ENCODE measurements at regions not wholly inside any gene's neighbourhood (a gene's known extent, or its start where the extent isn't known, plus 50 kb on each side); places are given as distances from the start of the nearest gene placed in this dataset.

DNA sequence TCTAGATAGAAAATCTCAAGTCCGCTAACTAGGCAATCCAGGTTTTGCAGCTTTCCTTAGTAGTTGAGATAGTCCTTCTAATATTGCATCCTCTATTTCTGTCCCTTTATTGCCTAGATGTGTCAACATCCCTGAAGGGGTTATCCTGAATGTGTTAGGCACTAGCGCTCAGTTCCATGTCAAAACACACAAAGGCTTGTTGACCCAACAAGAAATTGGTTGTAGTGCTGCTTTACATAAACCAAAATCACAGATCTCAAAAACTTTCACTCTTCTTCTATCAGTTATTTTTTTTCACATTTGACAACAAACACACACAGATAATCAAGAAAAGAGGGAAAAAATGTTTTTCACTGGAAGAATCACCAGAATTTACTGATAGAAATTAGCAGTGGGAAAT, 51.4 kb upstream of the SOX2 start:
- DNase-seq (ENCODE audit: low read depth) = no peak

DNA sequence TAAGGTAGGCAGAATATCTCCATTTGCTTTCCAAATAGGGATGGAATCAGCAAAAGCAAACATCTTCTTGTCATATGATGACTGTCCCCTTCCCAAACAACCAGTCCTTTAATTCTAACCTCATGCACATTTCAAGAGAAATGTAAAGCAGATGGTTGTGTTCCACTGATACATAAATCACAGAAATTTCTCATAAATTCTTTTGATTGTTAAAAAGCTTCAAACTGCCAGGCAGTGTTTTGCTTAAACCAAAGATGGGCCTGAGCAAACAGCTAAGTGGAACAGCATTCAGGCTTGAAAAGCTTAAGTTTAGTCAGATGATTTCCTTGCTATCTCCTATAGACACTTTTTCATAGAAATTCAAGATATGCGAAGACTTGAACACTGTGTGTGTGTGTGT, 74.3 kb upstream of the SOX2 start:
- no peak for DNase-seq (ENCODE audit: low read depth)

DNA sequence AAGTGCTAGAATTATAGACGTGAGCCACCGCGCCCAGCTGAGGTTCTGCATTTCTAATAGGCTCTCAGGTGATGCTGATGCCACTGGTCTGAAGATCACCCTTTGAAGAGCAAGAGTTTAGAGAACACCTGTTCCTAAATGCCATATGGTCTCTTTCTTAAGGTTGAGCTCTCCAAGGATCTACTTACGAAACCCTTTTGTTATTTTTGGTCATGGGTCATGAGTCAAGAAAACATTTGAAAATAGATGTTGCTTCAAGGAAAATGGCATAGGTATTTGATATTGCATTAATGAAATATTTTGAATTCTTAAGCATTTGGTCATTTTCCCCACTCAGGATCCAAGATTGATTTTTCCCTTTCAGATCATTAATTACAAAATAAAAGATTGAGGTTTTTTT, 74.7 kb upstream of the SOX2 start:
- DNase-seq (ENCODE audit: low read depth) = no peak

DNA sequence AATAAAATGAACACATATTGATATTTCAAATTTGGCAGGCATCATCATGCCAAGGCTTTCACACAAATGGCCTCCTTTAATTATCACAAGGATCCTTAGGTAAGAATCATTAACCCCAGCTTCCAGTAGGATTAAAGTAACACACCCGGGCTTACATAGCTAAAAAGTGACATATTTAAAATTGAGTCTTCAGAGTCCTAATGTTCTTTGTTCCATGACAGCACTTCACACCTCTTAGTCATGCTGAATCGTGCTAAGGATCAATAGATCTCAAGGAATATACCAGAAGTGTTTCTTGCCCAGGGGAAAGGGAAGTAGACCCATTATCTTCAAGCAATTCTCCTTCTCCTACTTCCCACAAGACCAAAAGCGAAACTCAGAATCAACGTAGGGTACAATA, 76.6 kb upstream of the SOX2 start:
- no peak for DNase-seq (ENCODE audit: low read depth)

DNA sequence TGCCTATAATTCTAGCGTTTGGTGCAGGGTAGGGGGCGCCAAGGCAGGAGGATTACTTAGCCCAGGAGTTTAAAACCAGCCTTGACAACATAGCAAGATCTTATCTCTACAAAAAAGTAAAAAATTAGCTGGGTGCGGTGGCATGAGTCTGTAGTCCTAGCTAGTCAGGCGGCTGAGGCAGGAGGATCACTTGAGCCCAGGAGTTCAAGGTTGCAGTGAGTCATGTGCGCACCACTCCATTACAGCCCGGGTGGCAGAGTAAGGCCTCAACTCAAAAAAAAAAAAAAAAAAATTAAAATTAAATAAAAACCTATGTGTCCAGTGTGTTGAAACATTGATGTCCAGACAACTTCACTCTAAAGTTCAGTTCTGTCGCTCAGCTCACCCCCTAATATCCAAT, 78.2 kb upstream of the SOX2 start:
- DNase-seq (ENCODE audit: low read depth) = no peak

DNA sequence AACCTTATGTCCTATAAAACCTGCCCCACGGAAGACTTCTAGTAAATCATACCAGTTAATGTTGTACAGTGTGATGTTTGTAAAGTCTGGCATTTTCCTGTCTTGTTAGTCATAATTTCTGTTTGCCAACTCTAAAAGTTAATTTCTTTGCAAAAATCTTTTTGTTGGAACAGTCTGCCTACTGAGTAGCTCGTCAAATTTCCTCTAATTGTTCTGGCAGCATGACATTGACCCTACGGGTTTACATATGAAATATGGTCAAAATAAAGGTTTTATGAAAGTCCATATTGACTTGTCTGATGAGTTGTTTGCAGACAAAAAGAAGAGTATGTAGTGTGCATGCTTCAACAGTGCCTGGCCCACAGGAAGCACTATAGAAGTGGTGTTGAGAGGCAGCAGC, 79.8 kb upstream of the SOX2 start:
- DNase-seq (ENCODE audit: low read depth) = no peak

DNA sequence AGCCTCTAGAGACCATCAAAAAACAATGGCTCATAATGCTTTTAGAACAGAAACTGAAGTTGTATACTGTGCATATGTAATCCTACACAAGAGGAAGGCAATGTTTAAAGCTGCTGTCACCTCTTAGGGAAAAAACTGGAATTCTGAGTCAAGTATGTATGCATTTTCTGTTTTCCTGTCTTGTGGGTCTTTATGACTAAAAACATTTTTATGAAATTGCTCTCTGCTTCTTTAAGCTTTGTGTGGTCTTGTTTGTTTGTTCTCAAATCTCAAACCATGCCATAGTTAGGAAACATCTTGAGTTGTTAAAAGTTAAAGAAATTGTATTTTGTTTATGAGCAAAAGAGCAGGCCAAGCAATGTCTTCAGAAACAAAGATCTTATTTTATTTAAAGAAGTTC, 80.9 kb upstream of the SOX2 start:
- DNase-seq (ENCODE audit: low read depth) = no peak

DNA sequence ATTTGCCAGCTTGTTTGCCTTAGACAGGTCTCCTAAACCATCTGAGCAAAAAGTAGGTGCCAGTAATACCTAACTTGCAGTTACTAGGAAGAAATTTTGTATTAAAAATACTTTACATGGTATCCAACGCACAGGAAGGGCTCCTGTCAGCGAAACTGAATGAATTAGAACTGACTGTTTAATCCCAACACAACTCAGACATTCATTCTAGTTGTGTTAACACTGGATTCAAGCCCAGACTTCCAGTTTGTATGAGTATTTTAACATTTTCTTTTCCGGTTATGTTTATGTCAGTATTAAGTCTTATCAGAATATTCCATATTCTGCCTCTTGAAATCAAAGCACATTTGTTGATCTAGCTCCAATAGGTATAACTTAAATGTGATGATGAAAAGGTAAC, 82.0 kb upstream of the SOX2 start:
- no peak for DNase-seq (ENCODE audit: low read depth)

DNA sequence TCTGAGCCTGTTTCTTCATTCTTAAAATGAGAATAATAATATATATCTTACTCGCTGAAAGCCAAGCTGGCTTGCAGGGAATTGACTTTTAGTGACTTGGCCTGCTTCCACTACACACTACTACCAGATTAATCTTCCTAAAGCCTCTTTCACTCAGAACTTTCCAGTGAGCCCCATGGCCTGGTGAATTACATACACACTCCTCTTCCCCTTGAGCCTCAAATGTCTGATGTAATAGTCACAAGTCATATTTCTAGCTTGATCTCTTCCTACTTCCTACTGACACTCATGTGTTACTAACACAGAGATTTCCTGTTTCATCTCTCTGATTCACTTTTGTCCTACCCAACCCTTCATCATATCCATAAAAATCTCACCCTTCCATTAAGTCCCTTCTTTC, 82.7 kb upstream of the SOX2 start:
- DNase-seq (ENCODE audit: low read depth) = no peak

DNA sequence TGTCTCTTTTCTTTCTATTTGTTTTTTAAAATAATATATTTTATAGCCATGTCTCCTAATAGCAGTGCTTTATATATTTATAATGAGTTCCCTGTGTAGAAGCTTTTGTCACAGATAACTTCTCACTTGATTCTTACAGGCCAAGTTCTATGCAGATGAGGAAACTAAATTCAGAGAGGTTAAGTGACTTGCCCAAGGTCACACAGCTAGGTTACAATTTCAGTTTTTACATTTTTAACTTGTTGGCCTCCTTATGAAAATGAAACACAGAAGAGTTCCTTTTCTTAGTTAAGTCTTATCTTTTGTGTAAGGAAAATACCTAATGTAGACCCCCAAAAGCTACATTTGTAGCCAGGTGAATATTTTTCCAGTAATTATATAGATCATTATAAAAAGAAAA, 83.3 kb upstream of the SOX2 start:
- DNase-seq (ENCODE audit: low read depth) = no peak

DNA sequence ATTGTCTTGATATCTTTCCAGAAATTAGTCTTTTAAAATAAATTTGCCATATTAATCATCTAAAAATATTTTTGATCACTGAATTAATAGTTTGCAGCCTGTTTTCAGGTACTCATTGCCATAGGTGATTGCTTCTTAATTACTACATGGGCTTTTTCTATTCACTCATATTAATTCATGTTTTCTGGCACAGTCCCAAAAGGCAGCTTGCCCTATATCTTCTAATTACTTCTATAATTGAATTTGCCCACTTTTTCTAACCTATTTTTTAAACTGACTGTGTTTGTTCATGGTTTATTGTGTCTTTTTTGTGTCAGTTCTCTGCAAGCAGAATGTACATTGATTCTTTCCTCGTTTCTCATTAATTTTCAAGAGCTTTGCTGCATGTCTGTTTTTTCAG, 85.7 kb upstream of the SOX2 start:
- no peak for DNase-seq (ENCODE audit: low read depth)

DNA sequence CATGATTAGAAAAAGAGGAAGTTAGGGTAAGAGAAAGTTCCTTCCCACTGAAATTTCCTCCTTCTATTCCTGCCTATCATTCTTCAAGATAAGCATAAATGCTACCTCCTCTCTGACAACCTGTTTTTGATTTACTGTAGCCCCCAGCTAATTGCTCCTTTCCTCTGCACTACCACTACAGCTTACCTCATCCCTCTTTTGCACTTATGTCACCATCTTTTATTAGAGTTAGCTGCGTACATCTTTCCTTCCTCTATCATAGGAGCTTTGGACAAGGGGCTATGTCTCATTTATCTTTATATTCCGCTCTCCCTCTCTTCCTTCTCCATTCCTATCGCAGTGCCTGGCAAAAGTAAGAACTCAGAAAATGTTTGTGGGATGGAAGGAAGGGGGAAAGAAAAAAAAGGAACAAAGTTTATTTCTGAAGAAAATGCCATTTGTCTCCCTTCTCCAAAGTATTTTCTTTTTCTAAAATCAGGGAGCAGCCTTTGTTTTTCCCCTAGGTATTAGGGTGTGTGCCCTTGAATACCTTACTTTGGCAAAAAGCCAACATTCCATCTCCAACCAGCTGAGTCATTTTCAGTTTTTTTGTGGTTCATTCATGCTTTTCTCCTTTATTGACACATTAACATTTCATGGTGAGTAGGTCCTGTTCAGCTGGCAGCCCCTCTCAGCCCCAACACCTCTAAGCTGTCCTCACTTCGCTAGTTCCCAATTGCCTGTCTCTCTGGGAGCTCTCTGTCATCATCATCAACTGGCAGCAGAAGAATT, 87.6 kb upstream of the SOX2 start:
- no peak for DNase-seq (ENCODE audit: low read depth)

DNA sequence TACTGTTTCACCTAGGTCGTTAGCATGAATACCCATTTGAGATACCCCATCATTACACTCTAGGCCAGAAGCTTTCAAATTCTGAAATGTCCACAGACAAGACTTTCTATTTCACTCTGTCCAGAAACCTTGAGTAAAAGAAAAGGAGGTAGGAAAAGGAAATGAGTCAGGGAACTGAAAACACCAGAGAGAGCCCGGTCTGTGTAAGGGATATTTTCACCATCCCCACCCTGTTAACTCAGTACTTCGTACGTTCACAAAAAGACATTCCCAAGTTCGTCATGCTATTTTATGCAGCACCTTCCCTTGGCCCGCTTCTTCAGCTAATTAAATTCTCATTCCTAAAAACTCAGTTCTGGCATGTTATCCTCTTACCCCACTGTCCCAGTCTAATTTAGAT, 89.4 kb upstream of the SOX2 start:
- no peak for DNase-seq (ENCODE audit: low read depth)

DNA sequence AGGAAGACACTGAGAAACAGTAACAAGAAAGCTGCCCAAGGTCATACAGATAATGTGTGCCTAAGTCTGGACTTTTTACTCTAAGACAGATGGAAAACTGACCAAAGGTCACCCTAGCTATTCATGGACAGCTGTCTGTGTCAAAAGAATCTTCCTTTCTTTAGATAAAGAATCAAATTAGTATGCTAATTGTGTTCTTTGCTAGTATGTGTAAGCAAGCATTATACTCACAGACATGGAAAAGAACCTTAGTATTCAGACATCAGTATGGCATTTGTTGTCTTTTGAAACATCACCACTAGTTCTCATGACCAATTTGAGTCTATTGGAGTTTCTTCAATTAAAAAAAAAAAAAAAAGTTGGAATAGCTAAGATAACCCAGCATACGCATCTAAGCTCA, 91.8 kb upstream of the SOX2 start:
- DNase-seq (ENCODE audit: low read depth) = no peak

DNA sequence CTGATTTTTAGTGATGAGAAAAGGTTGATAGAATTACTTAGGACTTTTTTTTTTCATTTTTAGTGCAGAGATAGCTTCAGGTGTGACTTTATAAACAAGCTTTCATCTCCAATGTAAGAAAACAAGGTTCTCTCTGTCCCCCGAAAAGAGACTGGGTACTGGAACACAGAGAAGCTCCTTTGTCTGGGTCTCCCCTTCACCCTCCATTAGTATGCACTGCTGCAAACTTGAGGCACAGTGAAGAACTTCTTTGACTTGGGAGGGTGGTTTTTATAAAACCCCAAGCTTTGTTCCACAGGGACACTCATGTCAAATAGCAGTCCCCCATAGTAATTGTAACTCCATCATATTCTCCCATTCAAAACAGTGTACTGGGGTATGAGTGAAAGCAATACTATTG, 93.5 kb upstream of the SOX2 start:
- no peak for DNase-seq (ENCODE audit: low read depth)

DNA sequence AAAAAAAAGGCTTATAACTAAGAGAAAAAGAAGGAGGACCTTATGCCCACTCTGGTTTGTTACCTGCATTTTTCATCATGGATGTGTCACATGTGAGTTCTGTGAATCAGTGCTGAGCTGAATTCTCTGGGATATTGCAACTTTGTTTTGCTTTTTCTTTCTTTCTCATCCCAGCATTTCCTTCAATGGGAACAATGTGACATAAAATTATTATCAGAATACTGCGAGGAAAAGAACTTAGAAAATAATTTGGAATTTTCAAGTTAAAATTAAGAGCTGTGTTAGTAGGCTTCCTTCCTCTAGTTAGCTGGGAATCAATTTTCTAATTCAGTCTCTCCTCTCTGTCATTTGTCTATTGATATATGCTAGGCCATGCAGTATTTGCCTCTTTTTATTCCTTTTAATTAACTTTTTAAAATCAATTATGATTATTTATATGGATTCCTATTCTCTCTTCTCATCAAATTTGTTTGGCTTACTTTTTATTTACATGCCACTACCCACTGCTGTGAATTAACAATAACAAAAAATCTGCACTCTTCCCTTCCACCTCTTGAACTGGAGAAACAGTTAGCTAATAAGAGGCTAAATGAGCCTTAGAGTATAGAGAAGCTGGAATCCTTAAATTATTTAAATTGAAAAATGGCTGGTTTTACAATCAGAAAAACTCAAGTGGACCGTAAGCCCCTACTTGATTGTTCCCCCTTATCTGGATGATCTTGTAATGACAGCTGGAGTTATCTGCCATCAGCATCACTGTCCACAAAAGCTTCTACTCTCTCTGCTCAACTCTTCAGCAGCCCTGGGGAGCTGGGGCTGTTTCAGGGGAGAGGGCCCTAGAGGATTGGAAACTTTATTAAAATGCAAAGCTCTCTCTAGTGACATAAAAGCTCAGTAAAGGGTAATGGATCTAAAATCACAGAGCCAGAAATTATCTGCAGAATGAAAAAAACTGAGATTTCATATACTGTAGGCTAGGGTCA, 95.3 kb upstream of the SOX2 start:
- no peak for DNase-seq (ENCODE audit: low read depth)

DNA sequence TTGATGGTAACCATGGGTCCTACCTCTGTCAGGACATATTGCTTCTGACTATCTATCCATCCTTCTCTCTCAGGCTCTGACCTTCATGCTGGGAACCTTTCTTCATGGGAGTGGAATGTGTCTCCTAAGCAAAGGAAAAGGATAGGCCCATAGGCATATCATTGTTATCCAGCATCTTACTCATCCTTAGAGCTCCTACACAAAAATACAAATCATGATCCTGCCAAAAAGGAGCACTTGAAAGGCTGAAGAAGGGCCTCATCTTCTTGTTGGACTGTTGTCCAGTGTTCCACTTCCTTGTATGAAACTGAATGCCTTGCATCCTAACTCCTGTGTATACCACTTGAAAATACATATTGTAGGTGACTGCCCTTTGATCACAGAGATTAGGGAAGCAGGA, 96.1 kb upstream of the SOX2 start:
- no peak for DNase-seq (ENCODE audit: low read depth)

DNA sequence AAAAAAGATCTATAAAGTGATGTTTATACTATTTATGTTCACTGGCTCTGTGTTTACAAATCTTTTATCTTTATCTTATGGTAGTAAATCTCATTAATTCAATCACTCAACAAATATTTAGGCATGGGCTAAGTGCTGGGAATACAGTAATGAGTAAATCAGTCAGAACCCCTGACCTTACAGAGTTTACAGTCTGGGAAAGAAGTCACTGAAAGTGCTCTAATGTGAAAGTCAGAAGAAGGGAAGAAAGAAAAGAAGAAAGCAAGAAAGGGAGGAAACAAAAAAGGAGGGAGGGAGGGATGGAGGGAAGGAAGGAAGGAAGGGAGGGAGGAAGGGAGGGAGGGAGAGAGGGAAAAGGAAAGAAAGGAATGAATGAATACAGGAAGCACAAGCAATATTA, 96.8 kb upstream of the SOX2 start:
- no peak for DNase-seq (ENCODE audit: low read depth)

DNA sequence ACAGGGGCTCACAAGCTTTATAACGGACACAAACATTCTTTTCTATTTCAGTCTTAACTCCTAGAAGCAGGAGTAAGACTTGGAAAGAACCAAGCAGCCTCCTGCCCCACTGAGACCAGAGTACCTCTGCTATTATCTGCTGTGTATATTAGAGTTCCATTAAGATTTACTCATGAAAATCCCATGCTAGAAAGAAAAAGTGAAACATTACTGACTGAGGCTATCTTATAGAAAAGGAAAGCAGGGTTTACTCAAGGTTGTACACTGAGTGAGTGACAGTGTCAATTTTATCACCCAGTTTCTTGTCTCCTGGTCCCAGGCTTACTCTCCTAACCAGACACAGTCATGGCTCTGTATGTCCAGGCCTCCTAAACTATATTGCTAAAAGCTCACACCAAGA, 97.9 kb upstream of the SOX2 start:
- no peak for DNase-seq (ENCODE audit: low read depth)

DNA sequence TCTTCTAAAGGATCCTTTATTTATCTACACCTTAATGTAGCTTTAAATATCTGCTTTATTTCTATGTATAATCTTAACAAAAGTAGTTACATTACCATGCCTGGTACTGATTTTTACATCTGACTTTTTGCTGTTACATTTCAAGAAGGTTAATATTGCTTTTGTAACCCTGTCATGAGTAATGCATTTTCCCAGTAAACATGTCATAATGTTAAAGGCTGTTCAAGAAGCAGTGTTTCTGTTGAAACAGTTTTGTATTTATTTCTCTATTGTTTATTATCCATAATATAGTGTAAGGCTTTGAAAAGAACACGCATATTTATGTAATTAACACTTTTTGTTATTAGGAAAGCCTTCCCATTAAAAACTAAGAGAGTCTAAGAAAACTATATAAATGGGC, 98.5 kb upstream of the SOX2 start:
- no peak for DNase-seq (ENCODE audit: low read depth)

DNA sequence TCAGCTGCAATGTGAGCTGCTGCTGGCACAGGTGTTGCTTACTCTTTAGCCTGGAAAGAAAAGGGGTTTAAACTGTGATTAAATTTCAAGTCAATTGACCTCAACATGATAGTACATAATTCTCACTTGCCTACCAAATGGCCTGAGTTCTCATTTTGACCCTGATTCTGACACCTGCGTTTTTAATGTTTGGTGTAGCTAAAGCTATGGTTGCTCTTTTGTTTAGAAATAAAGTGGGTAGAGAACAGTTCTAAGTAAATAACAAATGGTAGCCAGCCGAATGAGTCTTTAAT, 100.8 kb upstream of the SOX2 start:
- no peak for DNase-seq (ENCODE audit: low read depth)

DNA sequence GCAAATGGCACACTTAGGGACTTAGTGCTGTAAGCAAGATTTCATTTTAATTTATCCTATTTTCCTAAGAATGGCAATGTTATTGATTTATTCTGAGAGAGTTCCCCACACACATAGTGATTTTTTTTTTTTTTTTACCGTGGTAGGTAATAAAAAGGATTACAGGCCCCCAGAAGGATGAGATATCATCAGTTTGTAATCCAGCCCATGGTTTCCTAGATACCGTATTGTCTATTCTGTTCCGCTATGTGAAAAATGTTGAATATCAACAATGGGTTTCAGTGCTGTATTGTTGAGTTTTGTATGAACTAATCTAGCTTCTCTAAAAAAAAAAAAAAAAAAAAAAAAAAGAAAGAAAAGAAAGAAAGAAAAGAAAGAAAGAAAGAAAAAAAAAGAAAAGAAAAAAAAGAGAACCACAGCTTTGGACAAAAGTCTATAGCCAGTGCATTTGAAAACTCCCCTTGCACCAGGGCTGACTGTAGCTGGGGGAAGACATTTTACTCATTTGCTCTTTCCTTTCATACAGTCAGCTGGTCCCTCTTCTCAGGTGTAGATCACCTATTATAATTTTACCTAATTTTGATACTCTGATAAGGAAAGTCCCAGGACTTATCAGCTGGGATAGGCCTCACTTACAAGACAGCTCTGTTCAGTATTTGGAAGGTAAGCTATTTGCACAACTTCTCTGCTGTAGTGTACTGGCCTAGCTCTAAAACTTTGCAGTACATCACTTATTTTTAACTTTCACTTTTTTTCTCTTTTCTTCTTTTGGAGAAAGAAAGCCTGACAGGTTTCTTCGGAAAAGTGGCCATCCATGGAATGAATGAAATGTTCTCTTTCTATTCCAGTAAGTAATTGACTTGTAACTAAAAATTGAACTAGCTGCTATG, 101.4 kb upstream of the SOX2 start:
- DNase-seq (ENCODE audit: low read depth) = no peak
